Gastrocnemius medialis (tissue), 4 donors: ENCODE measurements at regions not wholly inside any gene's neighbourhood (a gene's known extent, or its start where the extent isn't known, plus 50 kb on each side); places are given as distances from the start of the nearest gene placed in this dataset.

ENCODE experiments used
- ATAC-seq, 2 donors: fragments of 150-250 bp; one replicate each; pipeline ENCODE4 v1.9.1; 2016
- DNase-seq, 2 donors: peaks; one replicate each; pipeline ENCODE4 v3.0.0-alpha.2; 2019
- H3K27ac ChIP-seq, 4 donors: fragments of 200-600 bp; sonication (generic); 1 replicate in 1 of 4; 2 replicates in 3 of 4; pipeline ENCODE4 v1.5.1; 2016 to 2018; ENCODE audit warnings: mild to moderate bottlenecking in 2 of 4, moderate library complexity in 1 of 4
- H3K27me3 ChIP-seq, 3 donors: fragments of 200-600 bp; sonication (generic) in 2 of 3; 1 replicate in 1 of 3; 2 replicates in 2 of 3; pipeline versions ENCODE4 v1.5.1 to v1.6.0; 2016 to 2019; ENCODE audit warnings: mild to moderate bottlenecking in 1 of 3, moderate library complexity in 1 of 3
- H3K36me3 ChIP-seq, 2 donors: fragments of 200-600 bp; sonication (generic) in 1 of 2; one replicate each; pipeline ENCODE4 v1.5.1; 2017 to 2018
- H3K4me1 ChIP-seq, 2 donors: fragments of 200-600 bp; sonication (generic) in 1 of 2; one replicate each; pipeline ENCODE4 v1.5.1; 2016 to 2017; ENCODE audit warnings: mild to moderate bottlenecking in 2 of 2
- H3K4me3 ChIP-seq, 4 donors: fragments of 200-600 bp; sonication (generic) in 3 of 4; 1 replicate in 1 of 4; 2 replicates in 3 of 4; pipeline ENCODE4 v1.5.1; 2016 to 2019; ENCODE audit warnings: mild to moderate bottlenecking in 2 of 4
- H3K9me3 ChIP-seq, 3 donors: fragments of 200-600 bp; sonication (generic) in 2 of 3; 1 replicate in 1 of 3; 2 replicates in 2 of 3; pipeline ENCODE4 v1.5.1; 2016 to 2019
- CTCF ChIP-seq, 5 experiments: fragments of 450-650 bp in 3 of 5; fragments of 200-600 bp in 2 of 5; sonication (generic) in 2 of 5; IDR thresholded peaks in 4 of 5; conservative IDR thresholded peaks in 1 of 5; 1 replicate in 4 of 5; 2 replicates in 1 of 5; pipeline ENCODE4 v1.5.1; 2016 to 2019; ENCODE audit warnings: antibody characterized with exemption in 5 of 5, mild to moderate bottlenecking in 3 of 5, moderate library complexity in 3 of 5
- POLR2A ChIP-seq, 2 donors: fragments of 450-650 bp; IDR thresholded peaks; one replicate each; pipeline ENCODE4 v1.6.1; 2017; ENCODE audit warnings: antibody characterized with exemption in 2 of 2, mild to moderate bottlenecking in 2 of 2, moderate library complexity in 2 of 2
- in situ Hi-C, 4 donors: fragments of 200-750 bp; cut with MboI; loops; one replicate each; pipeline versions ENCODE4 v1.15.0 to v1.8.0; 2017; ENCODE audit warnings: low sequenced_read_pairs in 4 of 4
- intact Hi-C: fragments of 100-400 bp; cut with DNase I; formaldehyde crosslinking; loops from one replicate; pipeline ENCODE4 v1.15.1; 2023; ENCODE audit warnings: low total_unique reads

DNA sequence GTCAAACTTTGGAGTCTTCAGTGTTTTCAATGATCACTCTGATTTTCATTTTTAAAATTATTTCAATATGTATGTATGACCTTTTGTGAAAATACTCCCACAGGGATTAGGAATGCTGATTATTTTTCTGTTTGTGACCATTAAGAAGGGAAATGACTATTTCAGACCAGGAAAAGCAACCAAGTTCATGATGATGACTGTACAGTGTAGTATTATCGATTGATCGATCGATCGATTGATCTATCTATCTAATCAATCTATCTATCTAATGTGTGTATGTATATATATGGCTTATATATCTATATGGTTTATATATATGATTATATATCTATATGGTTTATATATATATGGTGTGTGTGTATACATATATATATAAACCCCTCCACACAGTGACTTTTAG lies 131.5 kb upstream of the VEGFC start:
- no peak for TF ChIP-seq POLR2A (IDR thresholded peaks at IDR 0.05)
- H3K9me3 ChIP-seq: no peaks in the 10 kb centered on the region
- H3K27ac ChIP-seq: no peak overlapping the region
- ATAC-seq: no peak
- intact Hi-C loops: no loop called here
- H3K36me3 ChIP-seq: no peaks in the 10 kb centered on the region
- in situ Hi-C loops: no loop called here
- no peaks in the 10 kb centered on the region for H3K4me1 ChIP-seq
- H3K27me3 ChIP-seq: no peaks in the 10 kb centered on the region
- no peak overlapping the region for H3K4me3 ChIP-seq
- DNase-seq: no peak

GRCh38 chr4:176925962-176926361 lies 133.2 kb upstream of the VEGFC start:
- ATAC-seq: no peak
- no peaks in the 10 kb centered on the region for H3K36me3 ChIP-seq
- H3K4me3 ChIP-seq: no peak overlapping the region
- in situ Hi-C loops (no loop called here), intact Hi-C loops (no loop called here)
- no peak for DNase-seq
- no peaks in the 10 kb centered on the region for H3K9me3 ChIP-seq
- no peaks in the 10 kb centered on the region for H3K27me3 ChIP-seq
- no peak overlapping the region for H3K27ac ChIP-seq
- no peaks in the 10 kb centered on the region for H3K4me1 ChIP-seq
- no peak for TF ChIP-seq CTCF (IDR thresholded peaks at IDR 0.05 in 4 of 5, conservative IDR thresholded peaks at IDR 0.05 in 1 of 5)
- no peak for TF ChIP-seq POLR2A (IDR thresholded peaks at IDR 0.05)

GRCh38 chr4:176927117-176927516 lies 134.4 kb upstream of the VEGFC start:
- TF ChIP-seq CTCF (IDR thresholded peaks at IDR 0.05 in 4 of 5, conservative IDR thresholded peaks at IDR 0.05 in 1 of 5) (no peak), POLR2A (IDR thresholded peaks at IDR 0.05) (no peak)
- no peaks in the 10 kb centered on the region for H3K9me3 ChIP-seq
- intact Hi-C loops (no loop called here), in situ Hi-C loops (no loop called here)
- no peak overlapping the region for H3K27ac ChIP-seq
- H3K4me3 ChIP-seq: no peak overlapping the region
- DNase-seq (no peak), ATAC-seq (no peak)
- H3K36me3 ChIP-seq: no peaks in the 10 kb centered on the region
- H3K27me3 ChIP-seq: no peaks in the 10 kb centered on the region
- no peaks in the 10 kb centered on the region for H3K4me1 ChIP-seq

DNA sequence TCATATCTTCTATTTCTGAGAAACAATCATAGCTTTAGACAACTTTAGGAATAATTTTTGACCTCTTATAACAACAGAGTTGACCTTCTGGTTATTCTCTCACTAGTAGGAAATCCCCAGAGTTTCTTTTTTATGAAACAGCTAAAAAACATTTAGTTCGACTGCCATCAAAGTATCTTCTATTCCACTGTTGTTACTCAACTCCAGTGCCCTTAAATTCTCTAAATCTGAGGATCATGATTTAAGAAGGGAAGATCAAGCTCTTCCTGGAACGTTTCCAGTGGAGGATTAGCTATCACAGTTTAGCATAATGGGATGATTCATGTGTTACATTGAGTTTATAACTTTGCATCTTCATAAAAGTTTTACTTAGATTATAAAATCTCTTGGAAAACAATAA lies 134.9 kb upstream of the VEGFC start:
- Histone ChIP-seq H3K4me1 (no peaks in the 10 kb centered on the region), H3K36me3 (no peaks in the 10 kb centered on the region), H3K27ac (no peak overlapping the region), H3K27me3 (no peaks in the 10 kb centered on the region), H3K4me3 (no peak overlapping the region), H3K9me3 (no peaks in the 10 kb centered on the region)
- no peak for DNase-seq
- ATAC-seq: no peak
- no peak for TF ChIP-seq CTCF (IDR thresholded peaks at IDR 0.05 in 4 of 5, conservative IDR thresholded peaks at IDR 0.05 in 1 of 5)
- TF ChIP-seq POLR2A (IDR thresholded peaks at IDR 0.05): no peak
- intact Hi-C loops: no loop called here
- in situ Hi-C loops: no loop called here

- intact Hi-C loops (no loop called here), in situ Hi-C loops (no loop called here)
- Histone ChIP-seq H3K27ac (no peak overlapping the region), H3K36me3 (no peaks in the 10 kb centered on the region), H3K9me3 (no peaks in the 10 kb centered on the region), H3K27me3 (no peaks in the 10 kb centered on the region), H3K4me1 (no peaks in the 10 kb centered on the region), H3K4me3 (no peak overlapping the region)
- TF ChIP-seq CTCF (IDR thresholded peaks at IDR 0.05 in 4 of 5, conservative IDR thresholded peaks at IDR 0.05 in 1 of 5) (no peak), POLR2A (IDR thresholded peaks at IDR 0.05) (no peak)
- ATAC-seq (no peak), DNase-seq (no peak)
These were observed 146.7 kb upstream of the VEGFC start for GRCh38 chr4:176939445-176939844.
